GDM1 (cell line): ENCODE measurements at regions not wholly inside any gene's neighbourhood (a gene's known extent, or its start where the extent isn't known, plus 50 kb on each side); places are given as distances from the start of the nearest gene placed in this dataset.

ENCODE experiments used
- DNase-seq: peaks from one replicate; lab custom pipeline; 2025; lab: John Stamatoyannopoulos, UW

- DNase-seq: no peak
Measured at GRCh38 chr5:8641786-8642505, 773.0 kb downstream of the MTRR start.

- DNase-seq: no peak
Measured at GRCh38 chr5:8644377-8644776, 775.4 kb downstream of the MTRR start.

GRCh38 chr5:8647111-8647510 is 778.2 kb downstream of the MTRR start:
- DNase-seq: no peak

GRCh38 chr5:8650186-8650585 is 781.2 kb downstream of the MTRR start:
- DNase-seq: no peak

- no peak for DNase-seq
Measured at GRCh38 chr5:8660133-8660893, 791.4 kb downstream of the MTRR start.

GRCh38 chr5:8663374-8663773 is 794.4 kb downstream of the MTRR start:
- no peak for DNase-seq

- DNase-seq: no peak
Measured at GRCh38 chr5:8675182-8675581, 806.2 kb downstream of the MTRR start.

GRCh38 chr5:8676695-8677094 is 807.7 kb downstream of the MTRR start:
- DNase-seq: no peak

GRCh38 chr5:8682381-8682780 is 813.4 kb downstream of the MTRR start:
- DNase-seq: no peak

GRCh38 chr5:8683496-8683895 is 814.5 kb downstream of the MTRR start:
- no peak for DNase-seq

GRCh38 chr5:8685704-8686103 is 816.8 kb downstream of the MTRR start:
- DNase-seq: no peak

GRCh38 chr5:8686707-8687106 is 817.8 kb downstream of the MTRR start:
- no peak for DNase-seq

- no peak for DNase-seq
Measured at GRCh38 chr5:8689773-8690172, 820.8 kb downstream of the MTRR start.

- DNase-seq: no peak
Measured at GRCh38 chr5:8691221-8691620, 822.3 kb downstream of the MTRR start.

- no peak for DNase-seq
Measured at GRCh38 chr5:8693341-8693844, 824.4 kb downstream of the MTRR start.

GRCh38 chr5:8694545-8694944 is 825.6 kb downstream of the MTRR start:
- DNase-seq: no peak

- no peak for DNase-seq
Measured at GRCh38 chr5:8695902-8696845, 827.2 kb downstream of the MTRR start.

GRCh38 chr5:8700222-8700621 is 831.3 kb downstream of the MTRR start:
- DNase-seq: no peak

- no peak for DNase-seq
Measured at GRCh38 chr5:8700671-8701070, 831.7 kb downstream of the MTRR start.

- no peak for DNase-seq
Measured at GRCh38 chr5:8701251-8701650, 832.3 kb downstream of the MTRR start.

- DNase-seq: no peak
Measured at GRCh38 chr5:8710426-8710930, 835.4 kb downstream of the SEMA5A start.

- DNase-seq: no peak
Measured at GRCh38 chr5:8714198-8714597, 831.7 kb downstream of the SEMA5A start.
